HCT116 (cell line): ENCODE measurements at regions not wholly inside any gene's neighbourhood (a gene's known extent, or its start where the extent isn't known, plus 50 kb on each side); places are given as distances from the start of the nearest gene placed in this dataset.

Source experiments
- CEBPB ChIP-seq: IDR thresholded peaks from 2 replicates; pipeline ENCODE4 v1.6.1; 2012; ENCODE audit warnings: low read depth
- CTCF ChIP-seq, 3 experiments: fragments of 200-600 bp in 1 of 3; sonication (generic) in 1 of 3; IDR thresholded peaks in 2 of 3; conservative IDR thresholded peaks in 1 of 3; 2 replicates each; pipeline ENCODE4 v1.5.1; 2012 to 2017; ENCODE audit warnings: low read depth in 2 of 3, low read length in 2 of 3, antibody characterized with exemption in 1 of 3, borderline replicate concordance in 1 of 3, control low read depth in 1 of 3, mild to moderate bottlenecking in 1 of 3, mixed read lengths in 1 of 3, mixed run types in 1 of 3, moderate library complexity in 1 of 3; ENCODE audit not compliant: insufficient read depth in 1 of 3
- EGR1 ChIP-seq: IDR thresholded peaks from 2 replicates; pipeline ENCODE4 v1.6.1; 2012; ENCODE audit warnings: low read depth
- EZH2 ChIP-seq: fragments of 200-600 bp; sonication (generic); IDR thresholded peaks from 2 replicates; pipeline ENCODE4 v1.6.1; 2017; ENCODE audit warnings: antibody characterized with exemption, mixed run types
- FOSL1 ChIP-seq: IDR thresholded peaks from 2 replicates; pipeline ENCODE4 v1.6.1; 2012; ENCODE audit warnings: low read depth
- JUND ChIP-seq: IDR thresholded peaks from 2 replicates; pipeline ENCODE4 v1.6.1; 2012
- MAX ChIP-seq: IDR thresholded peaks from 2 replicates; pipeline ENCODE4 v1.6.1; 2012
- POLR2A ChIP-seq: IDR thresholded peaks from 2 replicates; pipeline ENCODE4 v1.7.0; 2011; ENCODE audit warnings: borderline replicate concordance; ENCODE audit not compliant: insufficient read depth, insufficient read length; ENCODE audit errors: extremely low read depth
- POLR2AphosphoS5 ChIP-seq: IDR thresholded peaks from 2 replicates; pipeline ENCODE4 v1.6.1; 2011; ENCODE audit warnings: mild to moderate bottlenecking, low read depth, low read length, moderate library complexity
- RAD21 ChIP-seq: IDR thresholded peaks from 2 replicates; pipeline ENCODE4 v1.6.1; 2012; ENCODE audit warnings: low read depth, mild to moderate bottlenecking
- REST ChIP-seq: IDR thresholded peaks from 2 replicates; pipeline ENCODE4 v1.6.1; 2012; ENCODE audit warnings: low read depth
- SIN3A ChIP-seq: IDR thresholded peaks from 2 replicates; pipeline ENCODE4 v1.6.1; 2012; ENCODE audit warnings: low read depth
- SP1 ChIP-seq: IDR thresholded peaks from 2 replicates; pipeline ENCODE4 v1.6.1; 2012; ENCODE audit warnings: low read depth
- ZNF274 ChIP-seq: fragments of 200-500 bp; sonication (Bioruptor generic); IDR thresholded peaks from 2 replicates; pipeline ENCODE4 v1.6.1; 2014; ENCODE audit warnings: mild to moderate bottlenecking, low read depth, low read length, inconsistent platforms

- no peak for TF ChIP-seq JUND
- TF ChIP-seq CTCF (IDR thresholded peaks at IDR 0.05 in 2 of 3, conservative IDR thresholded peaks at IDR 0.05 in 1 of 3; ENCODE audit: borderline replicate concordance in 1 of 3, insufficient read depth in 1 of 3, low read depth in 2 of 3, low read length in 2 of 3) = no peak
- TF ChIP-seq RAD21 = no peak
- TF ChIP-seq ZNF274 = no peak
- no peak for TF ChIP-seq POLR2AphosphoS5
- TF ChIP-seq REST = no peak
- no peak for TF ChIP-seq SP1
- no peak for TF ChIP-seq EZH2
- no peak for TF ChIP-seq POLR2A
- no peak for TF ChIP-seq CEBPB
- no peak for TF ChIP-seq MAX
- TF ChIP-seq EGR1 = no peak
- TF ChIP-seq SIN3A = no peak
- TF ChIP-seq FOSL1 = no peak
Observed at GRCh38 chr16:87143661-87144121, 173.5 kb downstream of the C16orf95 start.
